ENCODE measurements at regions not wholly inside any gene's neighbourhood (a gene's known extent, or its start where the extent isn't known, plus 50 kb on each side); places are given as distances from the start of the nearest gene placed in this dataset.

- Histone ChIP-seq H3K27me3 (replicated peaks in 1 of 2; ENCODE audit: control insufficient read depth in 2 of 2, insufficient read depth in 2 of 2, low read length in 1 of 2) (no peaks in the 10 kb centered on the region), H3K4me2 (ENCODE audit: control insufficient read depth, insufficient read depth) (no peak overlapping the region), H2AFZ (ENCODE audit: control insufficient read depth, low read depth, low read length) (no peak overlapping the region), H3K36me3 (ENCODE audit: control insufficient read depth in 2 of 2, insufficient read depth in 2 of 2, low read length in 1 of 2) (no peaks in the 10 kb centered on the region), H3K27ac (ENCODE audit: control insufficient read depth, insufficient read depth) (no peak overlapping the region), H3K9ac (ENCODE audit: control insufficient read depth, insufficient read depth, low read length) (no peak overlapping the region), H4K20me1 (ENCODE audit: control insufficient read depth, insufficient read depth) (no peaks in the 10 kb centered on the region), H3K79me2 (ENCODE audit: control insufficient read depth, insufficient read depth, low read length) (no peaks in the 10 kb centered on the region), H3K4me1 (ENCODE audit: control insufficient read depth, insufficient read depth, low read length) (no peaks in the 10 kb centered on the region), H3K4me3 (no peak overlapping the region), H3K9me3 (replicated peaks; ENCODE audit: control insufficient read depth, insufficient read depth, low read length) (no peaks in the 10 kb centered on the region)
- no TSS peak for BruUV-seq (replicated peaks)
- ChIA-PET SMC1A (ENCODE audit: uncharacterized antibody, unreplicated experiment) (no interaction called here), POLR2A (no interaction called here), RAD21 (ENCODE audit: unreplicated experiment) (no interaction called here), CTCF (no interaction called here)
- intact Hi-C loops (cut with micrococcal nuclease; ENCODE audit: unreplicated experiment), result no loop called here
- in situ Hi-C loops (cut with MboI), result no loop called here
- ATAC-seq (no peak), FAIRE-seq (no peak), DNase-seq (ENCODE audit: low read depth, low spot score) (no peak)
- WGBS (ENCODE audit: insufficient coverage, insufficient replicate concordance, low lambda C conversion rate, missing lambda C conversion rate), result 57% methylated on average over 28 of the region's 29 CpGs
- TF ChIP-seq RB1 (IDR thresholded peaks at IDR 0.05; ENCODE audit: borderline replicate concordance), result no peak
- no peak for TF ChIP-seq ZNF274 (IDR thresholded peaks at IDR 0.05; ENCODE audit: insufficient read depth, insufficient read length)
- TF ChIP-seq POLR2AphosphoS2 (IDR thresholded peaks at IDR 0.05; ENCODE audit: low read depth, low read length), result no peak
- no peak for TF ChIP-seq EGR1 (IDR thresholded peaks at IDR 0.05; ENCODE audit: borderline replicate concordance in 1 of 2, low read depth in 2 of 2, low read length in 2 of 2)
- TF ChIP-seq BCL11A (IDR thresholded peaks at IDR 0.05; ENCODE audit: low read depth, low read length), result no peak
- no peak for TF ChIP-seq NR2C1 (IDR thresholded peaks at IDR 0.05)
- TF ChIP-seq PKNOX1 (IDR thresholded peaks at IDR 0.05), result no peak
- TF ChIP-seq WRNIP1 (IDR thresholded peaks at IDR 0.05; ENCODE audit: borderline replicate concordance, low read depth, low read length), result no peak
- TF ChIP-seq E2F4 (IDR thresholded peaks at IDR 0.05; ENCODE audit: low read depth, low read length), result no peak
- no peak for TF ChIP-seq SRF (IDR thresholded peaks at IDR 0.05; ENCODE audit: low read depth in 2 of 2, low read length in 2 of 2)
Measured at GRCh38 chr2:240383871-240384700, 51.4 kb upstream of the GPC1 start.

All from GM12878 (cell line).